COLO668 (cell line): ENCODE measurements at regions not wholly inside any gene's neighbourhood (a gene's known extent, or its start where the extent isn't known, plus 50 kb on each side); places are given as distances from the start of the nearest gene placed in this dataset.
A peak's percentile ranks its signal among the peaks of the same experiment; 100 is the strongest.

ENCODE experiments used
- DNase-seq: peaks from one replicate; lab custom pipeline; 2025; ENCODE audit not compliant: unreplicated experiment; lab: John Stamatoyannopoulos, UW

DNA sequence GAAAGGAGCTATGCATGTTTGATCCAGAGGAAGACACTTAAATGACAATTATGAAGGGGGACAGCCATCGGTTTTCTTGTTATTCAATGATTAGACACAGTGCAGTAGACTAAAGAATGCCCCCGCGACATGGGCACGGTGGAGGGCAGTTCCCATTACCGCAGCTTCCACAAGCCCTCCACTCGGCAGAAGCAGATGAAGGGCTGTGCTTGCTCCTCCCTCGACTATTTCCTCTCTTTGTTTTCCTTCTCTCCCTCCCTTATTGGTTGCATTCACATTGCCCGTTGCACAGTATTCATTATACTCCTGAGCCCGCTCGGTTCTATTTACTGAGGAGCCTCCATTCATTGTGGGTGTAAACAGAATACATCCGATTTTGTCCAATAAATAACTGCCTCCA is 138.8 kb upstream of the RASSF8 start:
- no peak for DNase-seq

DNA sequence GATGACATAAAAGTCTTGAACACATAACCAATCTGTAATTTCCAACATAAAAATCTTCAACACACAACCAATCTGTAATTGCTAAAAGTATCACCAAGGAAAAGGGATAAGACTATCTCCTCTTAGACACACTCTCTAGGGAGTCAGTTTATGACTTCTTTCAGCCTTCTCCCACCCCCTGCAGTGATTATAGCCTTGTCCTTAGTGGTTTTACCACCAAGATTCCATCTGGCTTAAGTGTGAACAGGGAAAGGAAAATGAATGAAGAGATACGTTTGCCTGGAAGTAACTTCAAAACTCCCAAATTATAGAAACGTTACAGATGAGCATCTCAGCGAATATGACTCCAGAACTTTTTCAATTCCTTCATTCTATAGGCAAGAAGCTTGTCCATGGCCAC is 136.2 kb upstream of the RASSF8 start:
- no peak for DNase-seq

DNA sequence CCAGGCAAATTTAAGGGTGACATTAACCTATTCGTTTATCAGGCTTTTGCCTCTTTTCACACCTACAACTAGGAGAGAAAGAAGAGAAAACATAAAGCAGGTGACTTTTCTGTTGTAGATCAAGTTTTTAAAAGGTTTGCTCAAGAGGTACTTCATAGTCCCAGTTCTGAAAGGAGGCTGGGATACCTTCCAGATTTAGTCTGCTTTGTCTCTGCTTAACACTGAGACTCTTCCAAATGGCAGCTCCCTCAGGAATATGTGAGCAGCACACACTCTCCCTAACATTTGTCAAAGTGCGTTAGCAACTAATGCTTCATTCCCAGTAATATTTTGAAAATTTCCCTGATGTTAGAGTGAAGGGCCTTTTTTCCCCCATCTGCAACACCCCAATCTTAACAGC is 133.7 kb upstream of the RASSF8 start:
- DNase-seq, result no peak

DNA sequence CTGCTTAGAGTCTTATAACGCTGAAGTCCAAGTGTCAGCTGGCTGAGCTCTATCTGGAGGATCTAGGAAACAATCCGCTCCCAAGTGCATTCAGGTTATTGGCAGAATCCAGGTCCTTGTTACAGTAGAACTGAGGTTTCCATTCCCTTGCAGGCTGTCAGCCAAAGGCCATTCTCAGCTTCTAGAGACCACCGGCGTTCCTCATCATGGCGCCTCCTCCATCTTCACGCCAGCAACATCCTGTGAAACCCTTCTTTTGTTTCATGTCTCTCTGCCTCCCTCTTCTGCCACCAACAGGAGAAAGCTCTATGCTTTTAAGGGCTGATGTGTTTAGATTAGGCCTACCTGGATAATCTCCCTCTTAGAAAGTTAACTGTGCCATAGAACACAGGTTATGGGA is 133.0 kb upstream of the RASSF8 start:
- DNase-seq, result no peak

DNA sequence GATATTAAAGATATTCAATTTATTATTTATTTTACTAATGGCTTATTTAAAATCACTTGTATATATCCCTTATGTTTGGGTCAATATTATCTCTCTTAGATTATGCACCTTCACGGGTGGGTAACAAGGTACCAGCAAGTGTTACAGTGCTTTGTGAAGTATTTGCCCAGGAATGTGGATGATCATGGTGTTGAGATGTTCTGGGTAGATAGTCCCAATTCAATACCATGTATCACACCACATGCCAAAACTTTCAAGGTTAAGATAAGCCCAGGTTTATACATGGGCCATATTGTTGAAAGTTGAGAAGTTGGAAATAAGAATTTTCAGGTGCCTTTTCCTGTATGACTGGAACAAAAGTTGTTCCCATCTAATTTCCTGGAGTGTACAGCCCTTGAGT is 131.3 kb upstream of the RASSF8 start:
- DNase-seq, result no peak

DNA sequence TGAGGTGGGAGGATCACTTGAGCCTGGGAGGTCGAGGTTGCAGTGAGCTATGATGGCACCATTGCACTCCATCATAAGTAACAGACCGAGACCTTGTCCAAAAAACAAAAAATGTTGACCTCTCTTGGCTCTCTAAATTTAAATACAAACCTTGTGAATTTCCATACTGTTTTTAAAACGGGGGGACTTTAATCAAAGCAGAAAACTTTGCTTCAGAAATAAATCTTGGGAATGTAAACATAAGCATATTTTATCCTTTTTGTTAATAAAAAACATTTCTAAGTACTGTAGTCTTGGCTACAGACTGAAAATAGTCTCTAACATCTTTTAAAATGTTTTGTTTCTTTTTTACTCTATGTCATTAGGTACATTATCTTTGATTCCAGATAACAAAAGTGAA is 130.7 kb upstream of the RASSF8 start:
- no peak for DNase-seq

DNA sequence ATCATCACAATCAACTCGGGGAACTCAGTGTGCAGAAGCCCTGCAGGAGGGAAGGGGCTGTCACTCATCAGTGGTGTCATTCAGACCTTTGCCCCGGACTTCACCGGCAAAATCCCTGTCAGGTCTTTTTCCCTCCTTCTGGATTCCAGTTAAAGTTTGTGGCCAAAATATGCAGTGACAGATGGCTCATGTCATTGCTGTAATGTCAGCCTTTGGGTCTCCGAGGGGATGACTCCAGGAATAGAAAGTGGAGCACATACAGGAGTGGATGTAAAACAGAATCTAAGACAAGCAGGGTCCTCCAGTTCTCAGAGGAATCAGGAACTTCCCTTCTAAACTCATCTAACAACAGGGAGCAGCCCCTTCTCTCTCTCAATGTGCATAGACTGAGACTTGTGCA is 130.3 kb upstream of the RASSF8 start:
- no peak for DNase-seq

DNA sequence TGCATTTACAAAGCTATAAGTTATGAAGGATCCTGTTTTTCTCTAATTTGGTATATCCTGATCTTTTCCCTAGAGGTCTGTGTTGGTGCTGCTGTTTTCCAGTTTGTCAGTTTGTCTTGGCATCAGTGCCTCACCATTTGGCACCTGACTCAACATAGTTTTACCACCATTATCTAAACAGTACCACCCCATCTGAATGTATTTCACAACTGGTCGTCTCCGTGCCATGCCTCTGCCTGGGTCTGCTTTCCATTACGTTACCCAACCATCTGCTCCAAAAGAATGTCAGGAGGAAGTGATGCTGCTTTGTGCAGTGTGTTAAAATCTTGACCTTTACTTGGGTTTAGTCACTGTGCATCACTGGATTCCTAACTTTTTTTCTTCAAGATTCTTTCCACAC is 129.3 kb upstream of the RASSF8 start:
- DNase-seq, result no peak

DNA sequence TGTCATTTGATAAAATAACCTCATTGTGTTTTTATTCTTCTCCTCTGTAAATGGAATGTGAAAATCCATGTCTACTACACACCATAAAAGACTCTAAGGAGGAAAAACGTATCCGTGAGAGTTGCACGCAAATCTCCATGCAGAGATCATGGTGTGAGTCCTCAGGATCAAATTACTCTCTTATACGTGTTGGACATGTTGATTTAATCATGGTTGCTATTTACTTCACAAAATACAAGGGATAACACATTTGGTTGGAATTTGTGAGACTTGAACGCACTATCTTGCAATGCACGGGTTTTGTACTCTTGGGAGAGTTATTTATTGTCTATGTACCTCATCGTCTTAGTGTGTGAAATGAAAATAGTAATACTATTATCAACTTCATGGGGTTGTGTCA is 128.0 kb upstream of the RASSF8 start:
- DNase-seq, result no peak

DNA sequence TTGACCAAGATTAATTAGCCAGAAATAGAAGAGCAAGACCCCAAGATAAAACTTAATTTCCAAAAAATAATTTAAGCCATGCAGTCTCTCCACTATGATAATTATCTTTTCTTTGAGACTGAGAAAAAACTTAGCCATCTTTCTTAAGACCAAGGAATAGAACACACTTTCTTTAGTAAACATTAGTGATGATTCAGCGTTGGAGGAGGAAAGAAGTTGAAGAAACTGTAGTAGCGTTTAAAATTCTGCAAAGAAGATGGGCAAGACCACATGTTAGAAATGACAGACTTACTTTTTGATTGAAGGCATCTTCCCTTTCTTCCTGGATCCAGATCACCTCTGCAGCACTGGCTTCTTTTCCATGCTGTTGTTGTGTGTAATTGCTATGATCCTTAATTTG is 124.8 kb upstream of the RASSF8 start:
- DNase-seq, result no peak

DNA sequence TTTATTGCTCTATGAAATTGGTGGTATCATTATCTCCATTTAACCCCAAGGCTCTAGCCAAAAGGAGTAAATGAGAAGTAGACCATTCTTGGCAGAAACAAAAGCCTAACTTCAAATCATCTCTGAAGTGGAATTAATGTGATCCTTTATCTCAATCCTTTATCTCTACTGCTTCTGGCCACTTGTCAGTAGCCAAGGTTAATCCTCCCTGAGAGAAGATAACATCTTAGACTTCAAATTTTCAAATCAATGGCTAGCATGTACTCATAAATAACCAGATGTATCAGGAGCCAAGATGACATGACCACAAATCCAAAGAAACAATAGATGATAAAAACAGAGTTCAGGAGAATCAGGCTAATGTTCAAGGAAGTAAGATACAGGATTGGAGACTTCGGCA is 123.1 kb upstream of the RASSF8 start:
- DNase-seq, result no peak

DNA sequence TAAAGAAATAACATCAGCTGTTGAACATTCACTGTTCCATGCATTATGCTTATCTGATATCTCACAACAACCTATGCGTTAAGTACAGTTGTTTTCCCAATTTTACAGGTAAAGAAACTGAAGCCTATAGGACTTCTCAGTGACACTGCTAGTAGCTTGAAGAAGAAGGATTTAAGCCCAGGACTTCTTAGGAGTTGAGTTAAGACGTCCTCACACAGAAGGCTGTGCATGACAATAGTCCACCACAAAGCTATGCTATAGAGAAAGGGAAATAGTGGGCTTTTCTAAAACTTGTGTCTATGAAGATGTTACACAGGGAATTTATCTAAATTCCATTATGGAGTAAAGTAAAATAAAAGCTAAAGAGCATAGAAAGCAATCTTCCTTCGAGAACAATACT is 120.5 kb upstream of the RASSF8 start:
- DNase-seq, result no peak

DNA sequence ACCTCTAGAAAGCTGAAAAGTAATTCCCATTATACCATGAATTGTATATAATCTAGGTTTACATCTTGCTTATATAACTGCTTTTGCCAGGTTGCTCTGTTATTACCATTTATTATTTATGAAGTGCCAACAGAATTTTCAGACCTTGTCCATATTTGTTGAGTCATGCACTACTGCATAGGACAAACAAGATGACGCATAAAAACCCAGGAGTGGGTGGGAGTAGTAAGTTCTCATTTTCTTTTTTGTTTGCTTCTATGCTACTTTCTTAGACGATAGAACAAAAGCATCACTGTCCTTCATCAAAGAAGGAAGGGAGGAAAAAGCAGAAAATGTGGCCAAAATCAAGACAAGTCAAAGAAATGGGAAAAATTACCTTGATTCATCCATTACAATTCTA is 119.0 kb upstream of the RASSF8 start:
- DNase-seq, result peak; percentile 1

DNA sequence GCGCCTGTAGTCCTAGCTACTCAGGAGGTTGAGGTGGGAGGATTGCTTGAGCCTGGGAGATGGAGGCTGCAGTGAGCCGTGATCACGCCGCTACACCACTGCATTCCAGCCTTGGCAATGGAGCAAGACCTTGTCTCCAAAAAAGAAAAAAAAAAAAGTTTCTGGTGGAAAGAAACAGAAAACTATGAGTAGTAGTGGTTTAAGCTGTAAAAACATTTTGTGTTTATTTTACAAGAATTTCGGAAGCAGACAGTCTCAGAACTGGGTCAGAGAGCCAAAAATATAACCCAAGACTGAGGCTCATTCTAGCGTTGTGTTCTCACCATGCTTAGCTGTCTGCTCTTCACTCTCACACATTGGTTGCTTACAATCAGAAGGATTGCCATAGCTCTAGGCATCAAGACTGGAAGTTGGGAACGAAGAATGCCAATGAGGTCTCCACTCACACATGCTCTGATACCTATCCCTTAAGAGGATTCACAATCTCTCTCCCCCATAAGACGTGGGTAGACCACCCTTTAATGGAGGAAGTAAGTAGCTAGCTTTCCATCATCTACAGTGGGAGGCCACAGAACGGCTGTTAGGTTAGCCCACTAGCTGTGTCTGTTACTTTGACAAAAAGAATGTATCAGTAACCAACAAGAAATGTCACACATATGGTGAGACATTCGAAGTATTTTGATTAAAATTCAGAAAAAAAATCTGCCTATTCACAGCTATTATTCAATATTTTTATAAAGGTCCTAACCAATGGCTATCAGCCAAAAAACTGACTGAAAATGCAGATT is 117.6 kb upstream of the RASSF8 start:
- DNase-seq, result no peak

DNA sequence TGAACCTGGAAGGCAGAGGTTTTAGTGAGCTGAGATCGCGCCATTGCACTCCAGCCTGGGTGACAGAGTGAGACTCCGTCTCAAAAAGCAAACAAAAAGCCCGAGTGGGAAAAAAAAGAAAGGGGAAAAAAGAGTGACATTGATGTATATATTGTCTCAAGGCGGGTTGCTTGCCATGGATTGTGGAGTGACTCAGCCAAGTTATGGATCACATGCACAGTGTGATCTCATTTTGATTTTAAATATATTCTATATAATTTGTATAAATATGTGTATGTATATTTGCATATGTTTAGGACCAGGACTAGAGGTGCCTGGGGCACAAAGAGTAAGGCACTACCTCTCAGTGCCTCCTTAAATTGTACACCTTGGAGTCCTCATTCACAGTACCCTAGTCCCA is 116.2 kb upstream of the RASSF8 start:
- no peak for DNase-seq

DNA sequence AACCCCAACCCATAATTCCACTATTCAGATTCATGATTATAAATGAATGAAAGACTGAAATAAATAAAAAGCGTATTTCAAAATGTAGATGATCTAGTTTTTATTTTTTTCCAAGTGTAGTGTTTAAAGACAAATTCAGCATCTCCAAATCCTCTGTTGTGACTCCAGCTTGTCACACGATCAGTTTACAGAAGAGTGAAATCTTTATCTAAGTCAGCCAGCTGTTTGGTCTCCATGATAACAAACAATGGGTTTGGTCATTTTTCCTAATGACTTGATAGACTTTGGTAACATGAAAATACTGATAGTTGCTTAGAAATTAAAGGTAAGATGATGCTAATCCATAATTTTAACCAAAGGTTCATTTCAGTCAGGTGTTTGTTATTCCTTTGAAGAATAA is 114.5 kb upstream of the RASSF8 start:
- no peak for DNase-seq

DNA sequence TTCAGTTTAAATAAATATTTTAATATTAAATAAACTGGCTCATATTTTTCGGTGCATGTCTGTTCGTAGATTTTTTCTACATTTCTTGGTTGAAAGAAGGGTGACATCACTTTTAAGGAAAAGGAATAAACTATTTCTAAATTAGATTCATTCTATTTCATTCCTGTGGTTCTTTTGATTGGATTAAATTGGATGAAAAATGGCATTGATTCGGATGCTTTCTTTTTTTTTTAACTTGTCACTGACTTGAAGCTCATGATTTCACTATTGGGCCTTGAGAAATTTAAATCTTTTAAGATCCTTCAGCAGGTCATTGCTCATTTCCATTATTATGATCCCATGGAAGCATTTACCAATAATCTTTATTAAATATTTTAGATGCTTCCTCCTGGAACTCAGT is 113.1 kb upstream of the RASSF8 start:
- no peak for DNase-seq

DNA sequence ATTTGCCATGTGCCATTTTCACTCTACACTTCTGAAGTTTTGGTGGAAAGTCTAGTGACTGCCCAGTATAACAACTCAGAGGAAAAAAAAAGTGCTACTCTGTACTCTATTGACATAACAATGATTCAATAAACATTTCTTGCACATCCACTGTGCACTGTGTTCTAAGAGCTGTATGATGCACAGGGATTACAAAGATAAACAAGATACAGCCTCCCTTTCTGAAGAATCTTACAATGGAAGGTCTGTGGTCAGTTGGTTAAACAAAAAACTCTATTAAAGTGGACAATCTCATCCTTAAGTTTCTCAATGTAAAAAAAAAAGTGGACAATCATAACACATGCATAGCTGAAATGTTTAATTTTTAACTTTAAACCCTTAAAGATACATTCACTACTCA is 105.7 kb upstream of the RASSF8 start:
- DNase-seq, result no peak

DNA sequence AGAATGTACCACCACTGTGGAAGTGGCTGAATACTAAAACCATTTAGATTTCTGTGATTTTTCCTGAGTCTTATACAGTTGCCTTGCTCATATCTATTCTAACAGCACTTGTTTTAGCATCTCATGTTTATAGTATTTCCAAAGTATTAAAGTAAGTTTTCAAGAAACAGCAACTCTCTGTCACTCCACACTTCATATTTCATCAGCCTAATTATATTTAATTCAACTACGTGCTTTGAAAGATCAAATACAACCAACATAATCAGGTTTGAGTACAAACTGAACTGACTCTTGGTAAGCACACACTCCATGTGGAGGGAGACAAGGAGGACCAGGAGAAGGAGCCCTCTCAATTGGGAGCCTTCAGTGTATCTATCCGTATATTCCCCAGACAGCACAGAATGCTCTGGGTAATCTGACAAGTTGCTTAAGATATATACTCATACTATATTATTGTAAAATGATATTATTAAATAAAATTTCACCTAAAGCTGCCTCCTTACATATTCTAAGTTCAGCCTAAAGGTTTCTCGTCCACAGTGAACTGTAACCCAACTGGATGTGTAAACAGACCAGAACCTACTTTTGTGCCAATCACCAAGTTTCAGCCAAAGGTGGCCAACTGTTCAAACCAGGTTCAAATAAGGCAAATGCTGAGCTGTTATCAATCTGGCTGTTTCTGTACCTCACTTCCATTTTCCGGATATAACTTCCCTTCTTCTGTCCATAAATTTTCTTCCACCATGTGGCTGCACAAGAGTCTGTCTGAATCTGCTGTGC is 105.0 kb upstream of the RASSF8 start:
- no peak for DNase-seq

DNA sequence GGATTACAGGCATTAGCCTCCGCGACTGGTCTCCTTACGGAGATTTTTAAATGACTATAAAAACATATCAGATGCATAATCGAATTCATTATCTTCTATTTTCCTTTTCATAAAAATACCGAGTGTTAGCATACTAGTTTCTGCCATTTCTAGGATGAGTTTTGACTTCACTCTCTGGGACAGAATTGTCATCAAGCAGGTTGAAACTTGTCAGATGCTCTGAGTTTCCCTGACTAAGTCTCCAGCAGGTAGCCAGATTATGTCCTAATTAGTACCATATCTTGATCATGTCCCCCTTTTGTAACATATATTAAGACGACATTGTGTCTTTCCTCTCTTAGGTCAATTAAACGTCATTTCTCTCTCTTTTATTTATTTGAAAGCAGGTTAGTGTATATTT is 103.5 kb upstream of the RASSF8 start:
- DNase-seq, result no peak

DNA sequence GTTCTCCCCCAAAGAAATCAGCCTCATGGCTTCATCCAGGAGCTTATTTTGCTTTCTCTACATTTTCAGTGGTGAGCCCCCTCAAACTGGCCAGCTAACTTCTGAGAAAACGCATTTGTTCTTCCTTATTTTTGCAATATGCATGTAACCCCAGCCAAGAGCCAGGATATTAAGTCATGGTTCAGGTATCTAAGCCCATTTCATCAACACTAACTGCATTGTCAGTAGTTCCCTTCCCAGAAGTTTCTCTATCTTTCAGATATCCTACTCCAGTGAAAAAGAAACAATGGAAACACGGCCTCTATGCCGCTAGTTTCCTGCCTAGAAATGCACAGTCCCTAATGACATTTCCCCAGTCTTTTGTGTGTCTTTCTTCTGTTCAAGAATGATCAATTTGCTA is 102.8 kb upstream of the RASSF8 start:
- no peak for DNase-seq

DNA sequence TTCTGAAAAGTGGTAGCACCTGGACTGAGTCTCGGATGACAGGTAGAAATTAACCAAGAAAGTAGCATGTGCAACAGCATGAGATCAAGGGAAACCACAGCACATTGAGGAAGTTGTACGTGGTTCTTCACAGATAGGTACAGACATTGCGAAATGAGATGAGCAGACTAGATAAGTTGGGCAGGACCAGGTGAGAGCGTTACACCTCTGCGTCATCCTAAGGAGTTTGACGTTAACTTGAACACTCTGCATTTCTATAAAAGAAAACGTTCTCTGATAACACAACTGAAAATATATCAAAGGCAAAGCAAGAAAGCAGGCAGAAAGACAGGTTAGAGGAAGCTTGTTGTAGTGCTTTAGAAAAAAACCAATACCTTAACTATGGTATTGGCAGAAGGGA is 98.5 kb upstream of the RASSF8 start:
- DNase-seq, result no peak

DNA sequence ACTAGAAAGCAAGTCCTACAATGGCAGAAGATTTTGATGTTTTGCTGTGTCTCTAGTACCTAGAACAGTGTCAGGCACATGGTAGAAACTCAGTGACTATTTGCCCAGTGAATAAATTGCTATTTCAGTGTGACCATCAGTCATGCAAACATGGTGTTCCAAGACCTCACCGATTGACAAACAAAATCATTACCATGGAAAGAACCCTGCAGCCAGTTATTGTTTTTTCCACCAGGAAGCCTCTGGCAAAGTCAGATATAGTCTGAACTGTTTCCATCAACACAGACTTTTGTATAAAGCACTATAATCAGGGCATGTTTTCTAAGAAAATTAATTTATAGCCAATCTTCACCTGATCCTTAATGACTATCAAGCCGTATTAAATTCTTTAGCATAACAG is 97.3 kb upstream of the RASSF8 start:
- DNase-seq, result no peak
